HCT116 (cell line): ENCODE measurements at regions not wholly inside any gene's neighbourhood (a gene's known extent, or its start where the extent isn't known, plus 50 kb on each side); places are given as distances from the start of the nearest gene placed in this dataset.

Source experiments
- ATAC-seq: fragments of 200-7000 bp; cut with Tn5 transposase; 2 replicates; pipeline ENCODE4 v1.9.1; 2020; ENCODE audit warnings: mild to moderate bottlenecking, moderate library complexity
- BruUV-seq: library from RNA; stranded (reverse); fragments of 400-500 nt; replicated peaks from 2 replicates; lab custom pipeline; 2021; lab: Mats Ljungman, UMichigan
- CTCF ChIA-PET: fragments of 300-600 bp; sonication (Branson Sonifier 250); formaldehyde crosslinking; loops from one replicate; lab custom pipeline; 2021; ENCODE audit warnings: antibody characterized with exemption; lab: Charles Lee
- POLR2A ChIA-PET: fragments of 300-600, 350-600 bp; sonication (Branson Sonifier 250); formaldehyde crosslinking; loops from one replicate; lab custom pipeline; 2021; ENCODE audit warnings: antibody characterized with exemption; lab: Charles Lee
- RAD21 ChIA-PET, 2 experiments: fragments of 300-600 bp; sonication (Branson Sonifier 250); formaldehyde crosslinking; loops; one replicate each; lab custom pipeline; 2023; ENCODE audit warnings: low total read pairs in 2 of 2; ENCODE audit not compliant: uncharacterized antibody in 2 of 2, unreplicated experiment in 2 of 2, low non-redundant PET in 1 of 2; lab: Charles Lee
- DNase-seq: peaks from one replicate; pipeline ENCODE4 v3.0.0-alpha.2; 2010; ENCODE audit warnings: low read depth, low spot score
- H2AFZ ChIP-seq: fragments of 200-600 bp; shearing (Covaris generic), sonication (generic); 2 replicates; pipeline ENCODE4 v1.6.1; 2017; ENCODE audit warnings: low read depth, mixed run types, mixed read lengths, antibody characterized with exemption, low read length; ENCODE audit not compliant: poor library complexity, severe bottlenecking
- H3K27ac ChIP-seq: 2 replicates; pipeline ENCODE4 v1.5.1; 2012; ENCODE audit warnings: low read depth, low read length
- H3K27me3 ChIP-seq: fragments of 200-600 bp; sonication (generic); 2 replicates; pipeline ENCODE4 v1.6.1; 2016; ENCODE audit warnings: mixed run types, low read length, mixed read lengths; ENCODE audit not compliant: insufficient read depth
- H3K36me3 ChIP-seq, 2 experiments: fragments of 200-500 bp in 1 of 2; fragments of 200-600 bp in 1 of 2; sonication (Bioruptor generic) in 1 of 2; sonication (generic) in 1 of 2; 2 replicates each; pipeline versions ENCODE4 v1.5.1 to v1.6.1; 2014 to 2016; ENCODE audit warnings: low read length in 2 of 2, inconsistent platforms in 1 of 2, mixed read lengths in 1 of 2, mixed run types in 1 of 2; ENCODE audit not compliant: insufficient read depth in 2 of 2, control insufficient read depth in 1 of 2
- H3K4me1 ChIP-seq, 2 experiments: fragments of 200-600 bp in 1 of 2; sonication (generic) in 1 of 2; 2 replicates each; pipeline versions ENCODE4 v1.5.1 to v1.6.1; 2012 to 2017; ENCODE audit warnings: low read length in 2 of 2, inconsistent platforms in 1 of 2, mild to moderate bottlenecking in 1 of 2, mixed read lengths in 1 of 2, mixed run types in 1 of 2, moderate library complexity in 1 of 2; ENCODE audit not compliant: insufficient read depth in 2 of 2, control insufficient read depth in 1 of 2
- H3K4me2 ChIP-seq: fragments of 200-600 bp; sonication (generic); 2 replicates; pipeline ENCODE4 v1.6.1; 2017; ENCODE audit warnings: mixed run types, low read length, mixed read lengths
- H3K4me3 ChIP-seq, 2 experiments: fragments of 200-600 bp in 1 of 2; sonication (generic) in 1 of 2; replicated peaks in 1 of 2; 2 replicates each; pipeline ENCODE4 v1.5.1; 2011 to 2016; ENCODE audit warnings: low read length in 2 of 2, control low read depth in 1 of 2, low read depth in 1 of 2, mild to moderate bottlenecking in 1 of 2, mixed read lengths in 1 of 2, mixed run types in 1 of 2
- H3K79me2 ChIP-seq: fragments of 200-600 bp; sonication (generic); 2 replicates; pipeline ENCODE4 v1.6.1; 2017; ENCODE audit warnings: mild to moderate bottlenecking, mixed run types, low read length, moderate library complexity, mixed read lengths; ENCODE audit not compliant: insufficient read depth
- H3K9ac ChIP-seq: fragments of 200-600 bp; sonication (generic); 2 replicates; pipeline ENCODE4 v1.6.1; 2016; ENCODE audit warnings: low read length, mixed read lengths
- H3K9me2 ChIP-seq: fragments of 200-600 bp; sonication (generic), shearing (Covaris generic); 2 replicates; pipeline ENCODE4 v1.6.1; 2017; ENCODE audit warnings: mixed run types, mild to moderate bottlenecking, moderate library complexity; ENCODE audit not compliant: insufficient read depth
- H3K9me3 ChIP-seq, 2 experiments: fragments of 200-500 bp in 1 of 2; fragments of 200-600 bp in 1 of 2; sonication (Bioruptor generic) in 1 of 2; sonication (generic) in 1 of 2; 2 replicates each; pipeline ENCODE4 v1.6.1; 2014 to 2017; ENCODE audit warnings: low read length in 2 of 2, mixed read lengths in 2 of 2, inconsistent platforms in 1 of 2, low read depth in 1 of 2, mild to moderate bottlenecking in 1 of 2, mixed run types in 1 of 2, moderate library complexity in 1 of 2; ENCODE audit not compliant: control insufficient read depth in 1 of 2, insufficient read depth in 1 of 2
- H4K20me1 ChIP-seq: fragments of 200-600 bp; sonication (generic), shearing (Covaris generic); 2 replicates; pipeline ENCODE4 v1.6.1; 2017; ENCODE audit warnings: mixed run types, mild to moderate bottlenecking, moderate library complexity; ENCODE audit not compliant: insufficient read depth
- CBX3 ChIP-seq: IDR thresholded peaks from 2 replicates; pipeline ENCODE4 v1.6.1; 2012; ENCODE audit warnings: low read depth
- CEBPB ChIP-seq: IDR thresholded peaks from 2 replicates; pipeline ENCODE4 v1.6.1; 2012; ENCODE audit warnings: low read depth
- EGR1 ChIP-seq: IDR thresholded peaks from 2 replicates; pipeline ENCODE4 v1.6.1; 2012; ENCODE audit warnings: low read depth
- ELF1 ChIP-seq: IDR thresholded peaks from 2 replicates; pipeline ENCODE4 v1.6.1; 2012; ENCODE audit warnings: low read depth, borderline replicate concordance
- EZH2 ChIP-seq: fragments of 200-600 bp; sonication (generic); IDR thresholded peaks from 2 replicates; pipeline ENCODE4 v1.6.1; 2017; ENCODE audit warnings: antibody characterized with exemption, mixed run types
- EZH2phosphoT487 ChIP-seq: fragments of 200-600 bp; IDR thresholded peaks from 2 replicates; pipeline ENCODE4 v1.6.1; 2018; ENCODE audit warnings: antibody characterized with exemption, borderline replicate concordance
- FOSL1 ChIP-seq: IDR thresholded peaks from 2 replicates; pipeline ENCODE4 v1.6.1; 2012; ENCODE audit warnings: low read depth
- POLR2AphosphoS5 ChIP-seq: IDR thresholded peaks from 2 replicates; pipeline ENCODE4 v1.6.1; 2011; ENCODE audit warnings: mild to moderate bottlenecking, low read depth, low read length, moderate library complexity
- SIN3A ChIP-seq: IDR thresholded peaks from 2 replicates; pipeline ENCODE4 v1.6.1; 2012; ENCODE audit warnings: low read depth
- SP1 ChIP-seq: IDR thresholded peaks from 2 replicates; pipeline ENCODE4 v1.6.1; 2012; ENCODE audit warnings: low read depth
- TCF7L2 ChIP-seq: IDR thresholded peaks from 2 replicates; pipeline ENCODE4 v1.7.0; 2011; ENCODE audit warnings: borderline replicate concordance, inconsistent platforms; ENCODE audit not compliant: insufficient read depth, insufficient read length; ENCODE audit errors: extremely low read depth
- YY1 ChIP-seq: IDR thresholded peaks from 2 replicates; pipeline ENCODE4 v1.6.1; 2011; ENCODE audit warnings: low read length, low read depth, moderate library complexity, mild to moderate bottlenecking; ENCODE audit not compliant: insufficient replicate concordance; ENCODE audit errors: extremely low read depth
- ZFX ChIP-seq: fragments of 450-650 bp; IDR thresholded peaks from 2 replicates; pipeline ENCODE4 v1.6.1; 2017
- ZNF274 ChIP-seq: fragments of 200-500 bp; sonication (Bioruptor generic); IDR thresholded peaks from 2 replicates; pipeline ENCODE4 v1.6.1; 2014; ENCODE audit warnings: mild to moderate bottlenecking, low read depth, low read length, inconsistent platforms
- intact Hi-C: fragments of 100-400 bp; cut with micrococcal nuclease; formaldehyde crosslinking; loops from 2 replicates; pipeline ENCODE4 v1.10.0; 2022

DNA sequence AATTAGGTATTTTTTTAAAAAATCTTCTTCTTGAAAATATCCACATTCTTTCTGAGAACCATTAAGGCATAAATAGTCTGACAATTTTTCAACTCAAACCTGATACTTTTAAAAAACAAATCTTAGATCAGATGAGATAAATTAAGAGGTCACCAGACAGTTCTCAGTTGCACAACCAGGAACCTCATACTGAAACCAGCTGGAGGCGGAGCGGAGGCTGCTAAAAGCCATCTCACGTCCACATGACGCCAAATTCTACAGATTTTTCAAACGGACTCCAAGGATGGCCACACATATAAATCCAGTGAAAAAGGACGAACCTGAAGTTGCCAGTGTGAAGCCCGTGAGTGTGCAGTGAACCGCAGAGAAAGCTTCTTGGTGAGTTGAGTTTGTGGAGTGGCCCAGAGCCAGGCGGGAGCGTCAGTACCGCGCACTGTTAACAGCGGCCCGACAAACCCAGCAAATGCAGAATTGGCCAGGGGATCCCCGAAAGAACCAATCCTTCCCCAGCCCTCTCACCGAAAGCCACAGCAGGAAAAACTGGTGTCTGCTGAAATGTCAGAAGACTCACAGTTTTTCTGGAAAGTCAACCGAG, 53.1 kb upstream of the BBS5 start:
- Histone ChIP-seq H4K20me1 (no peaks in the 10 kb centered on the region), H3K27me3 (no peaks in the 10 kb centered on the region), H3K27ac (no peak overlapping the region), H2AFZ (no peak overlapping the region), H3K79me2 (no peaks in the 10 kb centered on the region), H3K9ac (no peak overlapping the region), H3K9me2 (no peaks in the 10 kb centered on the region), H3K36me3 (no peaks in the 10 kb centered on the region), H3K4me1 (no peaks in the 10 kb centered on the region), H3K4me2 (no peak overlapping the region), H3K4me3 (no peak overlapping the region), H3K9me3 (no peaks in the 10 kb centered on the region)
- ChIA-PET CTCF (no interaction called here), RAD21 (no interaction called here), POLR2A (interaction anchor here (0.7 kb wide), 1 partner anchor 13 kb away, joined by 4 read pairs; no protein-coding TSS in a partner anchor)
- no TSS peak for BruUV-seq
- ATAC-seq (no peak), DNase-seq (no peak)
- intact Hi-C loops: no loop called here
- TF ChIP-seq YY1 (no peak), POLR2AphosphoS5 (no peak), ZNF274 (no peak), TCF7L2 (no peak), CBX3 (no peak), ELF1 (no peak)

DNA sequence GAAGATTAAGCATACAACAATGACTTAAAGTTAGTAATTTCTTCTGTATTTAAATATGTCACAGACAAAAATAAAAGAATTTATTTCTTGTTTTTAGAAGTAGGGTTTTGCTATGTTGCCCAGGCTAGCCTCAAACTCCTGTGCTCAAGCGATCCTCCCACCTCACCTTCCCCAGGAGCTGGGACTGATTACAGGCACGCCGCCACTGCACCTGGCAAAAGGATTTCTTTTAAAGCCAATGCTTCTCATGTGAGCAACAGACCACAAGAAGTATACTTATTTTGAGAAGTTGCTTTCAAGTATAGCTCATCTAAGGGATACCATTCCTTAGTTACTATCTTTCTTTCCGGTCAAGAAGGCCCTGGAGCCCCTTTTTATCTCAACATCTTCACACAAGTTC, 57.2 kb upstream of the BBS5 start:
- Histone ChIP-seq H3K36me3 (no peaks in the 10 kb centered on the region), H4K20me1 (no peaks in the 10 kb centered on the region), H3K27ac (no peak overlapping the region), H3K9me3 (no peaks in the 10 kb centered on the region), H3K4me3 (no peak overlapping the region), H3K79me2 (no peaks in the 10 kb centered on the region), H3K9ac (no peak overlapping the region), H3K27me3 (peaks cover 17% of the 10 kb centered on the region), H3K4me1 (no peaks in the 10 kb centered on the region), H3K9me2 (no peaks in the 10 kb centered on the region), H3K4me2 (no peak overlapping the region), H2AFZ (no peak overlapping the region)
- intact Hi-C loops: no loop called here
- no peak for ATAC-seq
- ChIA-PET CTCF (no interaction called here), RAD21 (no interaction called here), POLR2A (no interaction called here)
- no TSS peak for BruUV-seq
- DNase-seq: no peak
- TF ChIP-seq SIN3A: no peak
- no peak for TF ChIP-seq EZH2phosphoT487
- no peak for TF ChIP-seq POLR2AphosphoS5
- TF ChIP-seq ZFX: no peak
- TF ChIP-seq CBX3: no peak
- TF ChIP-seq EGR1: no peak
- TF ChIP-seq ZNF274: no peak
- no peak for TF ChIP-seq CEBPB
- TF ChIP-seq SP1: no peak
- TF ChIP-seq TCF7L2: no peak
- TF ChIP-seq EZH2: no peak
- no peak for TF ChIP-seq FOSL1
